SIG-M5 (cell line): ENCODE measurements at regions not wholly inside any gene's neighbourhood (a gene's known extent, or its start where the extent isn't known, plus 50 kb on each side); places are given as distances from the start of the nearest gene placed in this dataset.
"Not testable (repeated sequence)": the region's sequence is repeated elsewhere in the genome, so short reads cannot be mapped to it uniquely, and the experiment has no call there.

ENCODE experiments used
- DNase-seq: peaks from one replicate; lab custom pipeline; 2025; lab: John Stamatoyannopoulos, UW

- DNase-seq = no peak
Measured at GRCh38 chr12:33825986-33826602, 196.2 kb upstream of the ALG10 start.

GRCh38 chr12:33828326-33828725 is 194.0 kb upstream of the ALG10 start:
- DNase-seq = no peak

GRCh38 chr12:33830070-33830469 is 192.2 kb upstream of the ALG10 start:
- DNase-seq = no peak

GRCh38 chr12:33832900-33833299 is 189.4 kb upstream of the ALG10 start:
- DNase-seq = no peak

- no peak for DNase-seq
Measured at GRCh38 chr12:33834672-33835071, 187.6 kb upstream of the ALG10 start.

GRCh38 chr12:33876618-33877017 is 145.7 kb upstream of the ALG10 start:
- no peak for DNase-seq

- no peak for DNase-seq
Measured at GRCh38 chr12:33892425-33892824, 129.9 kb upstream of the ALG10 start.

- DNase-seq = not testable (repeated sequence)
Measured at GRCh38 chr12:33920460-33920859, 101.8 kb upstream of the ALG10 start.

GRCh38 chr12:33926095-33926494 is 96.2 kb upstream of the ALG10 start:
- DNase-seq = no peak

- DNase-seq = not testable (repeated sequence)
Measured at GRCh38 chr12:33937669-33938068, 84.6 kb upstream of the ALG10 start.

- no peak for DNase-seq
Measured at GRCh38 chr12:33942172-33942571, 80.1 kb upstream of the ALG10 start.

GRCh38 chr12:33944703-33945437 is 77.4 kb upstream of the ALG10 start:
- no peak for DNase-seq

GRCh38 chr12:33945438-33945784 is 76.9 kb upstream of the ALG10 start:
- no peak for DNase-seq

- DNase-seq = not testable (repeated sequence)
Measured at GRCh38 chr12:33966219-33966618, 56.1 kb upstream of the ALG10 start.

GRCh38 chr12:33967760-33968159 is 54.5 kb upstream of the ALG10 start:
- DNase-seq = no peak
